HG02759 (cell line): ENCODE measurements at regions not wholly inside any gene's neighbourhood (a gene's known extent, or its start where the extent isn't known, plus 50 kb on each side); places are given as distances from the start of the nearest gene placed in this dataset.

Experiments used
- ATAC-seq: cut with Tn5 transposase; IDR thresholded peaks from one replicate; pipeline ENCODE4 v1.9.1; 2021; ENCODE audit warnings: mild to moderate bottlenecking, moderate library complexity; ENCODE audit not compliant: unreplicated experiment

DNA sequence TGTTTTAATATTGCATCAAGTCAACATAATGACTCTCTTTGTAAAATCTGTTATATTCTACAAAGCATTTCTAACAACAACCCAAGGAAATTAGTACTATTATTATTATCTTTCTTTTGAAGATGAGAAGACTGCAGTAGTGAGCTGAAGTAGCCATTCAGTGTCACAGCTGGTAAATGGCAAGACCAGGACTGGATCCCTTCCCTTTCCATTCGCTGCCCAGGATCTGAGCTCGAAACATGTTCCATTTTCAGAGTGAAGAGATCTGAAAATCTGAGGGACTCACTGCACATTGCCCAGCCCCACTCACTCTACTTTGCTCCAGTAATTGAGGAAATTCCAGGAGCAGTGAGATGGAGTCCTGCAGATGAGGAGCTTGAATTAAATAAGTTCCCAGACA is 240.0 kb upstream of the BLID start:
- no peak for ATAC-seq

DNA sequence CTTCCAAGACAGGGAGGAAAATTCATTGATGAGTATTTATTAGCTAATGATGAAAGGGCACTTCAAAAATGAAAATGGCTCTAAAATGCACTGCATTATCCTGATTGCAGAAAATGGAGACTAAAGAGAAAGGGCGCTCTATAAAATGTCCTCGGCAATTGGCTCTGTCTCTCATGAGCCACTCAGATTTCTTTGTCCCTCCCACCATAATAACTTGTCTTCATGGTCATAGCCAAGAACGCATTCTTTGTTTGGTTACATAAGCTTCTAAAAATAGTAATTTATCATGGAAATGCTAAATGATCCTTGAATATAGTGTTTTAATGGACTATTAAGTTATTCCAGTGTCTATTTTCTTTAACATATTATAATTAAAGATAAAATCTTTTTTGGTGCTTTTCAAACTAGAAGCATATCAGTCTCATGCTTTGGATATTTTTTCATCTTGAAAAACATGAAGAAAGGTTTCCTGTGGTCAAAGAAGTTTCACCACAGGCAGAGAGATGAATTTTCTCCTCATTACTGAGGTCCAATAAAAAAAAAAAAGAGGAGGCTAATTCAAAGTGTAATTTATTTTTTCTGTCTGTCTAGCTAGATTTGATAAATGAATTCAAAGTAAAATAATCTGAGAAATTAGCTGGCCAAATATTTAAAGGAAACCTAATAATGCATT is 238.1 kb upstream of the BLID start:
- ATAC-seq: no peak

DNA sequence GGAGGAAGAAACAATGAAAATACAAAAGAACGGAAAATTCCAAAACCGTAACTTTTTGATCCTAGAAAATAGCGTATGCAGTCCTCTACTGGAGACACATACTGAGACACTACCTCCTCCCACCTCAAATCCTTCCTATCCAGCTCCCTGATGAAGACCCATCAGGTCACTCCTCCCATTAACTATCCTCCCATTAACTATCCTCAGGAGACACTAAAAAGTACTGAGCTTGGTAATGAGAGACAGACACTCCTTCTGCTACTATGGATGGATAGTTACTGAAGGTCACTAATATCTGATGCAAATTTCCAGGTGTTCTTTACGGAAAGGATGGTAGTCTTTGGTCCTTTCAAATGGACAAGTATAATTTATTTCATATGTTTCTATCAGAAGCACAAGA is 237.5 kb upstream of the BLID start:
- ATAC-seq: no peak

GRCh38 chr11:122348659-122349409 is 232.8 kb upstream of the BLID start:
- ATAC-seq: no peak

- no peak for ATAC-seq
Measured at GRCh38 chr11:122346006-122346405, 230.0 kb upstream of the BLID start.

DNA sequence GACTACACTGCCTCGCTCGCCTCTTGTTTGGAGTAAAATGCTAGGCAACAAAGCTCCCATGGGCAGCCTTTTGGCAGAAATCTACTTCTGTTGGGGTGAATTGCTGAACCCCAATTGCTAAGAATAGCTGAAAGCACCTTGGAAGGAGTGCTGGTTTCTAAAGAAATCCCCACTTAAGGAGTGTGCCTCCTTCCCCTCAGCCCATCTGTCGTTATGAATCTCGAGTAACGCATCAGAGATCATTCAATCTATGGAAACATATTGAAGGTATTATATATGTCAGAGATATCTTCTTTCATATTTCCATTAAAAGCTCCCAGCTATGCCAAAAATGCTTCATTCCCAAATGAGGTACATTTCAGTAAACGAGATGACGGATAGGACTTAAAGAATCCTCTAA is 229.6 kb upstream of the BLID start:
- ATAC-seq: no peak

GRCh38 chr11:122344215-122344614 is 228.2 kb upstream of the BLID start:
- ATAC-seq: no peak

GRCh38 chr11:122343210-122343609 is 227.2 kb upstream of the BLID start:
- no peak for ATAC-seq

DNA sequence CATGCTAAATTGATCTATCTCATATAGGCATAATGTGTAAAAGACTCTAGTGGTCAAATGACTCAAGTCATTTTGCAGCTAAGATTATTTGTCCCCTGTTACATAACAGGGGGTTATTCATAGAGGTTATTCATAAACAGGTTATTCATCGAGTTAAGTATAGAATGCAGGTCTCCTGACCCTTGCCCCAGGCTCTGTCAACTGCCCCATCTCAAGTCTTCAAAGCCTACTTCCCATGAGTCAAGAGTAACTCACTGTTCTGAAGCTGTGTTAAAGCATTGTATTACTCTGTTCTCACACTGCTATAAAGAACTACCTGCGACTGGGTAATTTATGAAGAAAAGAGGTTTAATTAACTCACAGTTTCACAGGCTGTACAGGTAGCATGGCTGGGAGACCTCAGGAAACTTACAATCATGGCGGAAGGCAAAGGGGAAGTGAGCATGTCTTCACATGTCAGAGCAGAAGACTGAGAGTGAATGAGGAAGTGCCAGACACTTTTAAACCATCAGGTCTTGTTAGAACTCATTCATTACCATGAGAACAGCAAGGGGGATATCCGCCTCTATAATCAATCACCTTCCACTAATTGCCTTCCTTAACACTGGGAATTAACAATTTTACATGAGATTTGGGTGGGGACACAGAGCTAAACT is 226.2 kb upstream of the BLID start:
- no peak for ATAC-seq

- no peak for ATAC-seq
Measured at GRCh38 chr11:122341477-122341876, 225.5 kb upstream of the BLID start.

DNA sequence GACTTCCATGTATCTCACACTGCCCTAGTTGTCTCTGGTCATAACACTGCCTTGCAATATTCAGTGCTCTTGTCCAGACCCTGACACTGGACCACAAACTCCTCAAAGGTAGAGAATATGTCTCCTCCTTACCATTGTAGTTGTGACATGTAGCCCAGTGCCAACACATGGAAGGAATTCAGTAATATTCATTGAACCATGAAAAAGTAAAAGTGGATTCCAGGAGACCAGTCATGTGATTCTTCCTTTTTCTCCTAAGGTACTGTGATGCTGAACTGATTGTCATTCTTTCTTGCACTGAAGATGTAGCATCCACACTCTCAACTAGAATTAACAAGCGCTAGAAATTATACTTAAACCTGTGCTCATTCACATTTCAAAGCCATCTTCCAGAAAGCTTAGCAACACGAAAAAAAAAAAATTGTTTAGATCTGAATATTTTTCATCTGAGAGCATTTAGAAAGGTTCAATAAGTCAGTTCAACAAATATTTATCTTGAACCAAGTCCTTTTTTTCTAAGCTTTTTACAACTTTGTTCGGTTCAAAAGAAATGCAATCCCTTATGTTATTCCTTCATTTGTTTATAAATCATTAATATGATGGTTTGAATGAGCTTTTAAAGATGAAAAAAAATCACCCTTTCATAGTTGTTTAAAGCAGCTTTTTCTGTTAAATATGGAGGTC is 224.7 kb upstream of the BLID start:
- no peak for ATAC-seq

DNA sequence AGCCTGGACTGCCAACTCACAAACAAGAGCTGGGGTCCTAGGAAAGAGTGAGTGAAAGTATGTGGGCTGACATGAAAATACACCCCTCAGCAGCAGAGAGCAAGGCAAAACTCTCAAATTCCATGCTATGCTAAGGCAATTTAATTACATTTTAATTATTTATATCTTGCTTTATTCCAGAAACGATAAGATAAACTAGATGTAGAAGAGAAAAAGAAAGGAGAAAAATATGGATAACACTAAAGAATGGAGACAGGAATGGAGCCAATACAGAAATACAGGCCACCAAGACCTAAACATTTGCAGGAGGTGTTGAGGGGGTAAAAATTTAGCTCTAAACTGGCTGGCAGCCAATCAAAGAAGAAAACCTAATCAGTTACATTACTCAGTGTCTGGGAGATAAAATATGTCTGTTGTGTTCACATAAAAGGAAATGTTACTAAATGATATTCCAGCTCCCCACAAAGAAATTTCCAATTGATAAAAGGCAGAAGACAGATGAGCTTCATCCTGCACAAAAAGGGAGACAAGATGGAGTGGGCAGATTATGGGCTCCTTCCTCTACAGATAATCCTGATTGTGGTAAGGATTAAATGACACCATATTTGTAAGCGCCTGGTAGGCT is 223.5 kb upstream of the BLID start:
- ATAC-seq: no peak

DNA sequence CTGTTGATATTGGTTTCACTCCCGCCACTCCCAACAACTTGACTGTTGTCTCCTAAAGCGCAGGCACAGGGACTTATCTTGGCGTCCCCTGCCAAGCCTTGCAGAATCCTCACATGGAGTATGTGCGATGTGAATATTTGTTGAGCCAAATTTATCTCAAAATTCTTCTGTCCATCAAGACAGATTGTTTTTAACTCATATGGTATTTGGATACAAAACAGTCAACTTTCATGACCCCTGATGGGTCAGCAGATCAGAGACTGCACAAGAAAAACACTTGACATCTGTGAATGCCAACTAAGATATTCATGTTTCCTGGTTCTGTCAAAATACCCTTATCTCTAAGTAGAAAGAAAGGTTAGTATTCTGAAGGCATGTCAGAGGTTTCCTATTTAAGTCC is 221.7 kb upstream of the BLID start:
- ATAC-seq: no peak

DNA sequence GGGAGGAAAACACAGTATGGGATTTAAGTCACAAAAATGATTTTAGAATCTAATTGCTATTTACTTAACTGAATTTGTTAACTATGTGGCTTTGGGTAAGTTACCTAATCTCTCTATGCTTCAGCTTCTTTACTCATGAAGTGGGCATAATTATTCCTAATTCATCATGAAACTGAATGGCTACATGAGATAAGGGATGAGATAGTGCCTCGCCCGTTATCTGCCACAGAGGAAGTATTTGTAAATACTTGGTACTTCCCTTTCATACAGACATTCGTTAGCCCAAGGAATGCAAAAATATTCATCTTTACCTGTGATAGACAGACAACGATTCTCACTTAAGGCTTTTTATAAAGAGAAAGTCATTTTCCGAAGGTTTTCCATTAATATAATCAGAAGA is 221.2 kb upstream of the BLID start:
- ATAC-seq: no peak

GRCh38 chr11:122336706-122337105 is 220.7 kb upstream of the BLID start:
- no peak for ATAC-seq

- no peak for ATAC-seq
Measured at GRCh38 chr11:122334546-122335339, 218.7 kb upstream of the BLID start.

GRCh38 chr11:122333467-122333866 is 217.5 kb upstream of the BLID start:
- no peak for ATAC-seq

DNA sequence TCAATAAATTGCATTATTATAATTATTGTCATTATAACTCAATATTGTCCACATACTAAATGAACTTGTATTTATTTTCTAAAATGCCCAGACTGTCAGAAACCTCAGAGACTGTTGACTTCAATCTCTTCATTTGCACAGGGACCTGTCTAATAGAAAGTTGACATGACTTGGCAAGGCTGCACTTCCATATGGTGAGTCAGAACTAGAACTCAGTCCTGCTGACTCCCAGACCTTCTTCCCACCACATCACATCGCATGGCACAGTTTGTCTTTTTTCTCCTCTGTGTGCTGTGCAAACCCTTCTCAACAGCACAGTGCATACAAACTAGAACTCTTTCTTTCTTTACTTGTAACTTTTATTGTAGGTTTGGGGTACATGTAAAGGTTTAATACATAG is 215.1 kb upstream of the BLID start:
- no peak for ATAC-seq

- no peak for ATAC-seq
Measured at GRCh38 chr11:122330279-122330965, 214.4 kb upstream of the BLID start.

DNA sequence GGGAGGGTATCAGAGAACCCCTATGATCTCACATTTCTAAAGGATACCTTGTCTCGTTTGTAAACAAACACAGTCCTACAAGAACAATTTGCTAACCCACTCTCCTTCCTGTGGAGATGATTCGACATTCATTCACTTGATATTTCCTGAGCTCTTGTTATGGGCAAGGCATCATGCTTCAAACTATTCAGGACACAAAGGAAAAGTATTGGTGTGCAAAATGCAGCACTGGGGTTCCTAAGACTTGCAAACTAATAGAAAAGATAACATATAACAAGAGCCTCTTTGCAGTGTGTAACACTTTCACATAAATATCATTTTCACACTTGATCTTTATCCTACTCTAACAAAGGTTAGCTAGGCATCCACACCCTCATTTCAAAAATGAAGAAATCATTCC is 211.5 kb upstream of the BLID start:
- ATAC-seq: no peak
